Uterus (tissue), 2 donors: ENCODE measurements at regions not wholly inside any gene's neighbourhood (a gene's known extent, or its start where the extent isn't known, plus 50 kb on each side); places are given as distances from the start of the nearest gene placed in this dataset.

Experiments used
- CTCF ChIP-seq, 4 experiments: fragments of 200-600 bp in 2 of 4; fragments of 450-650 bp in 2 of 4; sonication (generic) in 2 of 4; IDR thresholded peaks; one replicate each; pipeline ENCODE4 v1.5.1; 2016 to 2019; ENCODE audit warnings: antibody characterized with exemption in 4 of 4, mild to moderate bottlenecking in 2 of 4, moderate library complexity in 1 of 4
- POLR2A ChIP-seq, 2 donors: fragments of 450-650 bp; IDR thresholded peaks; one replicate each; pipeline ENCODE4 v1.6.1; 2016; ENCODE audit warnings: antibody characterized with exemption in 2 of 2, mild to moderate bottlenecking in 1 of 2, moderate library complexity in 1 of 2

DNA sequence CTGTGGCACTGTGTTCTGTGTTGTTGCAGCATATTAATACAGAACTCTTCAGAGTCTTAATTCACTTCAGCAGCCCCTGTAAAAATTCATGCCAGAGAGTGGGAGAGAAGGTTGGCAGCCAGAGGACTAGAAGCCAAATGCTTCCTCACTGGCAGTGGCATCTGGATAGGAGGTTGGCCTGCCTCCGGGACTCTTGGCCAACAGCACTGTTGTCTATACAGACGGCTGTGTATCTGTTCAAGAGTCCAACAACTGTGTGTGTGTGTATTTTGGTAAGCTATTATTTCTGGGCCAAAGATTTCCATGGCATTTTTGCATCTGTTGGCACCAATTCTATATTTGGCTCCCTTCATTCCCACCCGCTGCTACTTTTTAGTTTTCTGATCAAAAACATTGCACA, 156.0 kb upstream of the SOX2 start:
- TF ChIP-seq CTCF (IDR thresholded peaks at IDR 0.05) = no peak
- no peak for TF ChIP-seq POLR2A (IDR thresholded peaks at IDR 0.05)
